SKM-1 (cell line): ENCODE measurements at regions not wholly inside any gene's neighbourhood (a gene's known extent, or its start where the extent isn't known, plus 50 kb on each side); places are given as distances from the start of the nearest gene placed in this dataset.
A peak's percentile ranks its signal among the peaks of the same experiment; 100 is the strongest.

Experiments used
- DNase-seq: peaks from one replicate; lab custom pipeline; 2025; ENCODE audit not compliant: unreplicated experiment; lab: John Stamatoyannopoulos, UW

- DNase-seq: no peak
Observed at GRCh38 chr2:128548461-128548891, 229.8 kb upstream of the HS6ST1 start.

GRCh38 chr2:128549094-128549493 lies 230.4 kb upstream of the HS6ST1 start:
- no peak for DNase-seq

GRCh38 chr2:128549646-128550260 lies 231.1 kb upstream of the HS6ST1 start:
- DNase-seq: no peak

GRCh38 chr2:128550389-128550788 lies 231.7 kb upstream of the HS6ST1 start:
- no peak for DNase-seq

GRCh38 chr2:128550801-128551416 lies 232.2 kb upstream of the HS6ST1 start:
- DNase-seq: no peak

GRCh38 chr2:128551435-128551834 lies 232.8 kb upstream of the HS6ST1 start:
- no peak for DNase-seq

GRCh38 chr2:128552141-128552805 lies 233.6 kb upstream of the HS6ST1 start:
- DNase-seq: no peak

- DNase-seq: no peak
Observed at GRCh38 chr2:128552806-128553551, 234.3 kb upstream of the HS6ST1 start.

- DNase-seq: no peak
Observed at GRCh38 chr2:128554151-128554769, 235.6 kb upstream of the HS6ST1 start.

GRCh38 chr2:128555433-128555832 lies 236.8 kb upstream of the HS6ST1 start:
- DNase-seq: no peak

- DNase-seq: no peak
Observed at GRCh38 chr2:128556089-128556488, 237.4 kb upstream of the HS6ST1 start.

- DNase-seq: no peak
Observed at GRCh38 chr2:128556633-128557032, 238.0 kb upstream of the HS6ST1 start.

GRCh38 chr2:128557069-128557468 lies 238.4 kb upstream of the HS6ST1 start:
- no peak for DNase-seq

- peak; percentile 27 for DNase-seq
Observed at GRCh38 chr2:128557831-128558241, 239.2 kb upstream of the HS6ST1 start.

GRCh38 chr2:128558441-128558840 lies 239.8 kb upstream of the HS6ST1 start:
- DNase-seq: no peak

- no peak for DNase-seq
Observed at GRCh38 chr2:128558895-128559532, 240.3 kb upstream of the HS6ST1 start.

GRCh38 chr2:128559533-128560515 lies 241.2 kb upstream of the HS6ST1 start:
- no peak for DNase-seq

GRCh38 chr2:128560718-128561117 lies 242.1 kb upstream of the HS6ST1 start:
- no peak for DNase-seq

GRCh38 chr2:128562471-128563347 lies 244.0 kb upstream of the HS6ST1 start:
- DNase-seq: no peak
